ENCODE measurements at regions not wholly inside any gene's neighbourhood (a gene's known extent, or its start where the extent isn't known, plus 50 kb on each side); places are given as distances from the start of the nearest gene placed in this dataset.
A peak's percentile ranks its signal among the peaks of the same experiment; 100 is the strongest.

DNA sequence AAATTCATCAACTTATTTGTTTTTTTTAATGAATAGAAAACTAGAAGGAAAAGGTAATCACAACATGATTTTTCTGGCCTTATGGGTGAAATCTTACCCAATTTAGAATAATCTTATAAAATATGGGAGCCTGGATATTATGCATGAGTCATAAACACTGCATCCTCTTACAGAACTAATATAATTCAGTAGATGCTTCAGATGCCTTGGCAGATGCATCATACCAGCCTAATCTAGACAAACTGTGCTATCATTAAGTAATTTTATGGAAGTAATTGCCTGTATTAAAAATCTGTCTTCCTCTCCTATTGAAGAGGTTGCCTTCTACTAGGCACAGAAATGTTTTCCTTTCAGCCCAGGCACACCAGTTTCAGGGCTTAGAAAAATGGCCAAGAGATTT lies 2384.6 kb upstream of the WWC1 start:
- DNase-seq: no peak

DNA sequence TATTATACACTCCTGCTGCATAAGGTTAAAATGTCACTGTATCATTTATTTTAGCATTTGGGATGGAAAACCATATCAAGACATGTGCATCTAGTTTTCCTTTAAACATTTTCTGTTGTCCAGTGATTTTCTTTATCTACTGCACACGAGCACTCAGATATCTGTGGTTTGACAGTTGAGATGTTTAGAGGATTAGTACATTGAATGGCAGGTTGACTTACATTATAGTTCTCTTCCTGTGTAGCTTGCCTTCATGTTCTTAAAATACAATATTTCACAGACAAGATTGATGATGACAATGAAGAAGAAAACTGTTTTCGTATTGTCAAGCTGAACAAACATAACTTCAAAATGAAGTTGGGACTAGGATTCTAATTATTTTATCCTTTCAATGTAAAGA lies 2378.4 kb upstream of the WWC1 start:
- DNase-seq: no peak

DNA sequence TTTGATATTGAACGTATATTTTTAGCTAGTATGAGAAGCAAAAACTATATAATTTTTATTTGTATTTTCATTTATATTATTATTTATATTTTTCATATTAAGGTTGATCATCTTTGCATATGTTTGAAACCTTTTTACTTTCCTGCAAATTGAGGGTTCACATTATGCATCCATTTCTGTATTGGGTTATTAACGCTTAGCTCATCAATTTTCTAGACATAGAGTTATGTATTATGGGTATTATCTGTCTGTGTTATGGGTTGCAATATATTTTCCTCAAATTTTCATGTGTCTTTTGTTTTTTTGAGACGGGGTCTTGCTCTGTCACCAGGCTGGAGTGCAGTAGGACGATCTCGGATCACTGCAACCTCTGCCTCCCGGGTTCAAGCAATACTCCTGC lies 2377.0 kb upstream of the WWC1 start:
- no peak for DNase-seq

DNA sequence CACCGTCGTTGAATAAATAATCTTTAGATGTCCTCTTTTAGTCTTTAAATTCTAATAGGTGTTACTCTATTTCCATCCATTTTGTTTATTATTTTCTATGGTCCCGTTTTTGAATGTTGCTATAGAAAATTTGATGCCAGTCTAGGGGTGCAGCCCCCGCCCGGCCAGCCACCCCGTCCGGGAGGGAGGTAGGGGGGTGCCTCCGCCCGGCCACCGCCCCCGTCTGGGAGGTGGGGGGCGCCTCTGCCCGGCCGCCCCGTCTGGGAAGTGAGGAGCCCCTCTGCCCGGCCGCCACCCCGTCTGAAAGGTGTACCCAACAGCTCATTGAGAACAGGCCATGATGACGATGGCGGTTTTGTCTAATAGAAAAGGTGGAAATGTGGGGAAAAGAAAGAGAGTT lies 2372.2 kb upstream of the WWC1 start:
- no peak for DNase-seq

DNA sequence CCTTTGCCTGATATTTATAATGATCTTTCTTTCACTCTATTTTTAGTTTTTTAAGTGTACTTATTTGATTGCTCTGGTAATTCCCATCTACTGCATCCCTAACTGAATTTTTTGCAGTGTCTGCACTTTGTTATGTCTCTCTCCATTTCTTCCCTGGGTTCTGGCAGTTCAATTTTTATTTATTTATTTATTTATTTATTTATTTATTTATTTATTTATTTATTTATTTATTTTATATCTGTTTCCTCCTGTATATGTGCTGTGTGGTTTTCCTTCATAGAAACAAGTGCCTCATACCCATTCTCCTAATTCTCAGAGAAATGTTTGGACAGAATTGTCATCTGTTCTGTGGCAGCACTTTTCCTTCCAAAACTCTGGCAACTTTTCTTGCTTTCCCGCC lies 2370.8 kb upstream of the WWC1 start:
- DNase-seq: no peak

DNA sequence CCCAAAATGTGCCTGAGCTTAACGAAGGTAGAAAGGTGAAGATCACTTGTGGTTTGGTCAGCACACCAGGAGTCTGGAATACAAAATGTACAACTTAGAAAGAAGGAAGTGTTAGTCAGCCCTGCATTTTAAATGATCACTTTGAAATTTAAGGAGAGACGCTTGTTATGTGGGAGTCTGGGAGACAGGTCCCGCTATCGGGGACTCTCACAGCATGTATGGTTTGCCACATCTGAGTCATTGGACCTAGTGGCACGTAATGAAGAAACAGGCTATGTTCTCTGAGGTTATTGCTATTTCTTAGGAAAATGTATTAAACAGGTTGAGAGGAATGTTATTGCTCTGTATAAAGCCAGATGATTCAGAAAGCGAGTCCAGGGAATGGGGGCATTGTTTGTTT lies 2362.5 kb upstream of the WWC1 start:
- DNase-seq: no peak

DNA sequence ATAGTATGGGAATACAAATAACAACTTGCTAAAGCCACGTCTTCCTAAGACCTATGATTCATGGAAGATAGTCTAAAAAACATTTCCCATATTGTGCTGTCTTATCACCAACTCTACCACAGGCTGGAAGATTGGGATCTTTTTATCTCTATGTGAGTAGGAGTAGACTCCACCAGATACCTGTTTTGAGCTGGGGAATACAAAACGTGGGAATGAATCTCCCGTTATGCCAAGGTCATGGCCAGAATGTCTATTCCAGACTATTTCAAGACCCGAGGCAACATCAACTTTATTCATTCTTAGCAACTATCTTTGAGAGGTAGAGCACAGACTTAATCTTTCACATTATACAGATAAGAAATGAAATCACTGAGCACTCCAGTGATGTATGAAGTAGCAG lies 2350.9 kb upstream of the WWC1 start:
- DNase-seq: no peak

DNA sequence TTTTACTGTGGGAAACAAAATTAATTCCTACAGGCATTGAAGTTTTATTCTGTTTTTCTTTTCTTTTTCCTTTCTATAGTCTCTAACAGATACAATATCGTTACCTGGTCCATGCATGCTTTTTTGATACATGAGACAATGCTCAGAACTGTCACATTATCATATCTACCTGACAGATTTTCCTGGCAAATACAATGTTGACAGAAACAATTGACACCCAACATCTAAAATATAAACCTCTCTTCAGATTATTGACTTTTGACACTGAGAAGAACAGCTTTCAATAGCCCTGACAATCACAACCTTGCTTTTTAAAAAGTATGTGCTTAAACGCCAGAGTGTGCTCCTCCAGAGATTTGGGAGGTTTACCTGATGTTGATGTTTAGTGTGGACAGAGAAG lies 2334.6 kb upstream of the WWC1 start:
- no peak for DNase-seq

DNA sequence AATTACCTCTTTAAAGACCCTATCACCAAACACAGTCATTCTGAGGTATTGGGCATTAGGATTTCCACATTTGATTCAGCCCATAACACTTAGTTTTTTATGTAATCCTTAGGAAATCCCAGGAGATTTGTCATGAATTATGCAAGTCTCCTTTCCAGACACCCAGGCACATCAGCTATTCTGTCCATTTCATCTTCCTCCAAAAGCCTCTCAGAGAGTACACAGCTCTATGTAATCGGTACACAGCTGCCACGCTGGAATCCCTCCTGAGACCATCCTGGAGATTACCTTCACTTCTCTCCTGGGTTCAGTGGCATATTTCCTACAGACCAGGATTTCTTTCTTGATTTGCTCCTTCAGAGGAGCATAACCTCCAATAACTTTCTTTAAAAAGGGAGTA lies 2309.8 kb upstream of the WWC1 start:
- no peak for DNase-seq

DNA sequence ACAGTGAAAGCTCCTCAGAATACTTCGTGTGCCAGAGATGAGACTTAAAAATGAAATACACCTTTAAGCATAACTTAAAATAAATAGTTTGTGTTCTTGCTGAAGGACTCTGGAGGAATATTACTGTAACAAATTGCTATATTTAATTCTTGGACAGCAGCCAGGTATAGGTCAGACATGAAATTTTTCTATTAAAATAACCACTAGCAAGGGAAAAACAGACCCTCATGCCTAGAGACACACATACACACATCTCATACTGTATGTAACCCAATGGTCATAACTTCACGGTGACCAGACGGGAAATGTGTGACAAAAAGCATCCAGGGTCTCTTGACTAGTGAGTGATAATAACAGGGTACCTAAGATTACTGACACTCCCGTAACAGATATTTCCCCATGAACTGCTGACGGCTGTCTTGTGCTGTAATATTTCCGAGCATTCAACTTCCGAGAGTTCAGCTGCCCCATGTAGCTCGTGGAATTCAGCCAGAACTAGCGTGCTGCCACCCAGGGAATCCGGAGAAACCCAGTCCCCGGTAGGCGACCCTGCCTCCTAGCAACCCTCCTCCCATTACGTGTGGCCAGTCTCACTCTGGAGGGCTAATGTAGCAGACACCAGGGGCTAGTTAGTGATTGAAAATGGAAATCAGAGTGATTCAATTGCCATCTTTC lies 2295.1 kb upstream of the WWC1 start:
- DNase-seq: peak; percentile 27

DNA sequence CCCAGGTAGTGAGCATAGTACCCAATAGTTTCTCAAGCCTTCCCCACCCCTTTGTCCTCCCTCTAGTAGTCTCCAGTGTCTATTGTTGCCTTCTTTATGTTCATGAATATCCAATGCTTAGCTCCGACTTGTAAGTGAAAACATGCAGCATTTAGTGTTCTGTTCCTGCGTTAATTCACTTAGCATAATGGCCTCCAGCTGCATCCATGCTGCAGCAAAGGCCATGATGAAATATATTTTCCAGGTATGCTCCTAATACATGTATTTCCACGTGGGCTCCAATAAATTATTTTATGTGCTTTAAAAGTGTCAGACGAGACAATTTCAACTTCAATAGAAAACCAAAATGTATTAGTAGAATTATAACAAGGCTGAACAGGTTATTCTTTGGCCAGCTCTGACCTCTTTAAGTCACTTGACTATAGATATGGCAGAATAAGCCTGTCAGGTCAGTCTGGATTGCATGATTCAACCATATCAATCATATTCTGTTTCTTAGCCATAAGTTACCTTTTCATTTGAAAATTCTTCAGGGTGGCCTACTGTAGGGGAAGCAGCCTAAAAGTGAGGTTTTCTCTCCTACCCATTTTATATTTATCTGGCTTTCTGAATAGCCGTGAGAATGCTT lies 2291.6 kb upstream of the WWC1 start:
- DNase-seq: no peak

DNA sequence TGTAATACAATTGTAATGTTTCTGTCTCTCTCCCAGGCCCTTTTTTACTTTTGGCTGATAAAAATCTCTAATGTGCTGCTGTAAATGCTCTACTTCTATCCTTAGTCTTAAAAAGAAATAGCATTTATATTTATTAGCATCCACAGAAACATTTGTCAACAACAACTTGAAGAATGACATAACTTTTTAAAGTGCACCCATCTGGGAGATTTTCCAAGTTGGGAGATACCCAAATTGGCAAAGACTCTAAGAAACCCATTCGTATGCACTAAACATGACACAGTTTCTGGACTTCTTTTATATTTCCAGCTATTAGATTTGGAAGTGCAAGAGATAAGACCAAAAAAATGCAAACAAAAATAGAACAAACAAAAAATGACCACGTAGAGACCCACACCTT lies 2287.4 kb upstream of the WWC1 start:
- DNase-seq: no peak

DNA sequence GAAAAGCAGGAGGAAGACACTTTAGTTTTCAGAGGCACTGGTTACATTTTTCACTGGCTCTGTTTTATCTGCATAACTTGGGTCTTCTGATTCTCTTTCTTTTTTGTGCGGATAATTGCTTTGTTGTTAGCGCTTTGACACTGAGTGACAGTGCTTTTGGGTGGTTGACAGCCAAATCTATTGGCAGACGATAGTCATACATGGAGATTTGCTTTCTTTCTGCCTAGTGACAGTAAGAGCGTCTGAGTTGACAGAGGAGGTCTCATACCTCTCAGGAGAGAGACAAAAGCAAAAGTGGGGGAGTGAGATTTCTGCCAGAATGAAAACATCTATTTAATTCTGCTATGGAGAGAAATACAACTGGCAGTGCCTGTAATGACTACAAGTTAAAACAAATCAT lies 2278.0 kb upstream of the WWC1 start:
- DNase-seq: no peak

DNA sequence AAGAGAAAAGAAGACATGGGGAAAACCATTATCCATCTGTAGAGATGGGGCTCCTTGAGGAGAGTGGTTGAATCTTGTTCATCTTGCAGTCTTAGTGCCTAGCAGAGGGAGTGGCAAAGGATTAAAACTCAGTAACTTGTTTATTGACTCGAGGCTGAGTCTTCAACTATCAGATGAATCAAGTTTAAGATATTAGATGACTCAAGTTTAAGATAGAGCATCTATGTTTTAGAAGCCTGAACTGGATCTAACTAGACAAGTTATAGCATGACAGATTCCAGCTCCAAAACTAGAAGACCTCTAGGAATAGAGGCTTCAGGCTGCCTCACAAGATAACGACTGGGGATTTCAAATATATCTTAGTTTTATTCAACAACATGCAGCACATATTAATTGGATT lies 2277.2 kb upstream of the WWC1 start:
- DNase-seq: no peak

DNA sequence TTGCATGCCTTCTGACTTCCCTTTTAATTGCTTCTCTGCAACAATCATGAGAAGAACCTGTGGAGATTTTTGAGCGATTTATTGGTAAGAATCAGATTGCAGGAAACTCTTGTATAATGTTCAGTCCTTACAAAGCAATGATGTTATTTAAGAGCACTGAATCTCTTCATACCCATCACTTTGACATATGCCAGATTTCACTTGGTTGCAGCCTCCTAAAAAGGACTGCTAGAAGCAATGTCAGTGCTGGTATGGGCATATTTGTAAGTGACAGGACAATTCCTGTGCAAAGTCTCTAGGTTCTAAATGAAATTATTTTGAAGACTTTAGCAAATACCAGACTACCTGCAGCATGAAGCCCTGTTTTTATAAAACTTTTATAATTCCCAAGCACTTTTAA lies 2272.7 kb upstream of the WWC1 start:
- DNase-seq: no peak

DNA sequence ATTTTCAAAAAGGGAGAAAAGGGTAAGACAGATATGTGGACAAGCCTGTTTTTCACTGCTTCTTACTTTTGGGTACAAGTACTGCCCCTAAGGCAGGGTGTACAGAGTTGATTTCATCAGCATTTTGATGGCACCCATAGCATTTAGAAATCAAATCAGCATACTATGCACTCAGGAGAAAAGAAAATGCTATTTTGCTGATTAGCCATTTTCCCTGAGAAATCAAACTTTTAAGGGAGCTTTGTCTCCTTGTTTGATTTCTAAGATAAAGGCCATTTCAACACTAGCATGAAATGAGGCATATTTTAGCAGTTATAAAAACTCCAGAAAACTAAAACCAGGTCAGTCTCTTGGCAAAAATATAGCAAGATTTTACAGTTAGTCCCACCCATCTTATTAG lies 2269.4 kb upstream of the WWC1 start:
- no peak for DNase-seq

DNA sequence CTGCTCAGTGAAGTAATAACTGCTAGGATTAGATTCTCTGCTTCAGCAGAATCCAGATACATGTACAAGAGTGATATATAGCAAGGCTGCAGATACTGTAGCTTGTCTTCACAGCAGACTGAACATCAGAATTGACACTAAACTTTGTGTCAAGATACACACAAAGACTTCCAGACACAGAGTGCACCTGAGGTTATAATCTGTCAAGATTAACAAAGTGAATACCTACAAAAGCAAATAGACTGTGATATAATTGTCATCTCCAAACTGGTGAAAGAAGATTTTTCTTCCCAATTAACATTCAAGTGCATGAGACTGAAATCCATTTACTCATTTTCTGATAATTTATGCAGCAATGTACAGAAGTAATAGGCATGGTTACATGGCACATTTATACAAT lies 2266.5 kb upstream of the WWC1 start:
- no peak for DNase-seq

DNA sequence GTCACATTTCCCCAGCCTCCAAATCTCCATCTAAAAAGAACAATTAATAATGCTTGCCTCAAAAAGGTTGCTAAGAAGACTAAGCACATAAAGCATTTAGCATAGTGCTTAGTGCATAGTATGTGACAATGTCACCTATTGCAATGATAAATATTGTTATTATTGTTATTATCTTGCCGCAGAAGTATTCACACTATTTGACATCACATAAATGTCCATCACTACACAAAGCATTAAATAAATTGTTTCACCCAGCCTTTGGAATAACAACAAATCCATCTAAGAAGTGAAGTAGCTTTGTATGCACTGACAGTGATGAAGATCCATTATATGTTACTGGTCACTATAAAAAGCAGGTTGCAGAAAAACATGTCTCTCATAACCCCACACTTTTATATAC lies 2263.9 kb upstream of the WWC1 start:
- DNase-seq: no peak

DNA sequence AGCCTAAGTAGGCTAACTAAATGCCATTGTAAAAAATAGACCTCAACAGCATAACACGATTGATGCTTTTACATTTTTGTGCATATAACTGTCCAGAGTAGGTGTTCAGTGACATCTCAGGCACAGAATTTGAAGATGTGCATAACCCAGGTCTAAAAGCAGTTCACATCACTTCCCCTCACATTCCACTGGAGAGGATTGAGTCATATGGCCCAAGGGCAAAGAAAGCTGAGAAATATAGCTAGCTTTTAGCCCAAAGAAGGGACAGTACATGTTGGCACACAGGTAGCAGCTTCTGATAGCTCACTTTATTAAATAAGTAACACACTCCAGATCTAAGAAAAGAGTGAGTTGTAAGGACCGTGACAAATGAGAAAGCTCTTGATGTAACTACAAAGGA lies 2259.5 kb upstream of the WWC1 start:
- DNase-seq: no peak

DNA sequence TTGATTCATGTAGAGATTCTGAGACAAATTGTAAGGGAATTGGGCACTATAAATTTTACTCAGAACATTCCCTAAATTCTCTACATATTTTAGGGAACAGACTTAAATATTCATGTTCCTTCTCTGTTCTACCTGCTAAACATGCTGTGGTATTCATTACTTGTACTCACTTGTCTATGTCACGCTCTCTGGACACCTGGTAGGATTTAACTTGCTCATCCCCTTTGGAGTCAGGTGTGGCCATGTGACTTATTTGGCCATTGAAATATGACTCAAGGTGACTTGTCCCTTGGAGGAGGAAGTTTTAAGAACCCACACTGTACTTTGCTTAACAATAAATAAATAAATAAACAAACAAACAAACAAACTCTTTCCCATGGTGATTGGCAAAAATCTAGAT lies 2258.8 kb upstream of the WWC1 start:
- DNase-seq: no peak

DNA sequence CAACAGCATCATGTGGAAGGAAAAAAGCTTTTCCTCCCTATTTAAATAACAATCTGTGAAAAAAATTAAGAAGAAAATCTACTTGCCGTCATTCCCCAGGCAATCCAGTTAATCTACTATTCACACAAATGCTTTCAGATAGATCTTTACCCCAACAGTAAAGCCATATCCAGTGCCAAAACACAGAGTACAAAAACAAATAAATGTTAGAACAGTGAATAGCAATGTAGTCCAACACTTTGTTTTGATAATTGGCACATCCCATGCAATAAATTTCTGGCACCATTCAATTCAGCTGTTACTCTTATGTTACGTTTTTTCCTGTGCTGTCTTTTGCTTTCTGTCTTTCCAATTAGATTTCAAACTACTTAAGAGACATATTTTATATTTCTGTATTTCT lies 2245.5 kb upstream of the WWC1 start:
- no peak for DNase-seq

DNA sequence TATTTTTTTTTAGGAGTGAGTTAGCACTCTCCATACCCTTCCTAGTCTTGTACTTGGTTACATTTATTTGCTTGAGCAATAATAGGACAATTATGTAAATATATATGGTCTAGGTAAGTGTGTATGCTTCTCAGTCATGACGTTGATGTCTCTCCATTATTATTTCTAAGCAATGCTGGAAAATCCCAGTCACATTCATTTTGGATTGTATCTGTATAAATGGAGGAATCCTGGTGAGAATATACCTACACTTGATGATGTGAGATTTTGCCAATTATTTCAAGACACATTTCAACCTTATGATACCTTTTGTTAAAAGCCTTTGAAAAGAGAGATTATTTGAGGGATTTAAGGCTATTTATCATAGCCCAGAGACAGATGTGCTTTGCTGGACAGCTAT lies 2244.5 kb upstream of the WWC1 start:
- DNase-seq: no peak

DNA sequence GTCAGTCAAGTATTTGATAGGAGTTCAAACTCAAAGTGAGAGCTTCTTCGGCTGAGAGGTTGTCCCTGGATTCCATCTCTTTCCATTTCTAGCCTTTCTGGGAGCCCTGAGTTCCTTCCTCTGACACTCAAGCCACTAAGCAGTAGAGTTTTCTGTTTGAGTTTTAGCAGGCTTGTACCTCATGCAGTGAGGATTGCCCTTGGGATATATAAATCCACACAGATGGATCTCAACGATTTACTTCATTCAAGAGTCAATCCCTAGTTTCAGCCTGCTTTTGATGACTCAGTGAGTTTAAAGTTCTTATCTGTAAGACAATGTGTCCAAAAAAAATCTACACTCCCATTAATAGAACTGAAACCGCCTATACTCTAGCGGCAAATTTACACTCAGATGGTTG lies 2240.9 kb upstream of the WWC1 start:
- DNase-seq: no peak

DNA sequence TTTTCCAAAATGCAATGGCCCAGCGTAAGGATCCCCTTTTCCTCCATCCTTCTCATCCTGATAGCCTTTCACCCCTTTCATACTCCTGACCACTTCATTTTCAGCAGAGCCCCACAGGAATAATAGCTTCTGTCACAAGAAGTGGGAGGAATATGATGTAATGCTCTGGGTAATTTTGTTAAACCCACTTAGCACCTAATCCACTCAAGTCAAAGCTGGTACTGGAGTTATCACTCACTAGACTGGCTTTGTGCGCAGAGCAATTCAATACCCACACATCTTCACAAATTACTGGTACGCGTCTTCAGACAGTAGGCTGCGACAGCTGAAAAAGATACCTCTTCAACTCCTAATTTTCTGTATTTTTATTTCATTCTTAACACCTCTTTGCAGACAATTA lies 2232.8 kb upstream of the WWC1 start:
- no peak for DNase-seq

DNA sequence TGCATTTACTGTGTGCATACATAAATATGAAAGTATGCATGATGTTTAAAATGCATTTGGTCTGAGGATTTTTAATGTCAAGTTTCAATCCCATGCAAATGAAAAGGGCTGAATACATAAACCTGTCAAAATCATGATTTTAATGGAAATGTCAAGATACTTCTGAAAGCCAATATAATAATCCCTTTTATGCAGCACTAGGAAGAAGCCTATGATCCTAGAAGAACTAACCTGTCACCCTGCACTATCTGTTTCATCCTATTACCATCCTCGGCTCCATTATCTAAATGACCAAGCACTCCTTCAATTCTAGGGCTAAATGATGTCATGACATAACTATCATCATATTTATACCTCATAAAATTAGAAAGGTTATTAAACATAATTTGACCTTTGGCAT lies 2229.4 kb upstream of the WWC1 start:
- no peak for DNase-seq

Measured in right hindlimb (tissue), 1 donor.